H9 (cell line): ENCODE measurements at regions not wholly inside any gene's neighbourhood (a gene's known extent, or its start where the extent isn't known, plus 50 kb on each side); places are given as distances from the start of the nearest gene placed in this dataset.

Source experiments
- DNase-seq: peaks from one replicate; pipeline ENCODE4 v3.0.0-alpha.2; 2017
- H2AFZ ChIP-seq: one replicate; pipeline ENCODE4 v1.6.1; 2013; ENCODE audit warnings: mild to moderate bottlenecking, low read length, control low read depth, moderate library complexity
- H2AK5ac ChIP-seq: 2 replicates; pipeline ENCODE4 v1.6.1; 2013; ENCODE audit warnings: low read length, control low read depth, mixed read lengths; ENCODE audit not compliant: insufficient read length
- H2BK120ac ChIP-seq: one replicate; pipeline ENCODE4 v1.6.1; 2013; ENCODE audit warnings: low read depth, mild to moderate bottlenecking, low read length, control low read depth, inconsistent platforms; ENCODE audit not compliant: poor library complexity, severe bottlenecking
- H2BK12ac ChIP-seq: 2 replicates; pipeline ENCODE4 v1.6.1; 2013; ENCODE audit warnings: low read length, control low read depth, mixed read lengths, low read depth; ENCODE audit not compliant: insufficient read length
- H2BK15ac ChIP-seq: 2 replicates; pipeline ENCODE4 v1.6.1; 2013; ENCODE audit warnings: low read depth, low read length, control low read depth
- H2BK20ac ChIP-seq: one replicate; pipeline ENCODE4 v1.6.1; 2013; ENCODE audit warnings: low read depth, mild to moderate bottlenecking, low read length, control low read depth, inconsistent platforms; ENCODE audit not compliant: poor library complexity, severe bottlenecking
- H2BK5ac ChIP-seq: 2 replicates; pipeline ENCODE4 v1.6.1; 2013; ENCODE audit warnings: low read length, control low read depth, mixed read lengths; ENCODE audit not compliant: insufficient read length
- H3K14ac ChIP-seq: 2 replicates; pipeline ENCODE4 v1.6.1; 2013; ENCODE audit warnings: low read length, control low read depth; ENCODE audit not compliant: insufficient read depth
- H3K18ac ChIP-seq: 2 replicates; pipeline ENCODE4 v1.6.1; 2013; ENCODE audit warnings: low read depth, mild to moderate bottlenecking, mixed read lengths, low read length, control low read depth; ENCODE audit not compliant: insufficient read length
- H3K23ac ChIP-seq: 2 replicates; pipeline ENCODE4 v1.6.1; 2013; ENCODE audit warnings: low read length, control low read depth, mixed read lengths, low read depth; ENCODE audit not compliant: insufficient read length
- H3K23me2 ChIP-seq: 2 replicates; pipeline ENCODE4 v1.6.1; 2013; ENCODE audit warnings: low read depth, mild to moderate bottlenecking, mixed read lengths, low read length, control low read depth; ENCODE audit not compliant: insufficient read length, poor library complexity, severe bottlenecking
- H3K27ac ChIP-seq: 2 replicates; pipeline ENCODE4 v1.5.1; 2013; ENCODE audit warnings: low read length, control low read depth, mixed read lengths, low read depth; ENCODE audit not compliant: insufficient read length
- H3K27me3 ChIP-seq: 2 replicates; pipeline ENCODE4 v1.6.1; 2013; ENCODE audit warnings: low read length, control low read depth, inconsistent platforms; ENCODE audit not compliant: insufficient read depth
- H3K4ac ChIP-seq: 2 replicates; pipeline ENCODE4 v1.6.1; 2013; ENCODE audit warnings: low read depth, mild to moderate bottlenecking, control low read depth, inconsistent platforms, low read length, moderate library complexity
- H3K4me1 ChIP-seq: 2 replicates; pipeline ENCODE4 v1.6.1; 2013; ENCODE audit warnings: low read length, control low read depth, inconsistent platforms; ENCODE audit not compliant: insufficient read depth
- H3K4me2 ChIP-seq: 2 replicates; pipeline ENCODE4 v1.6.1; 2013; ENCODE audit warnings: low read length, control low read depth, mixed read lengths; ENCODE audit not compliant: insufficient read length, insufficient read depth
- H3K56ac ChIP-seq: 2 replicates; pipeline ENCODE4 v1.6.1; 2013; ENCODE audit warnings: low read depth, mild to moderate bottlenecking, mixed read lengths, low read length, control low read depth; ENCODE audit not compliant: insufficient read length
- H3K79me1 ChIP-seq: 2 replicates; pipeline ENCODE4 v1.6.1; 2013; ENCODE audit warnings: low read depth, mild to moderate bottlenecking, moderate library complexity, low read length, control low read depth, inconsistent platforms; ENCODE audit not compliant: insufficient read depth, poor library complexity, severe bottlenecking
- H3K79me2 ChIP-seq: 2 replicates; pipeline ENCODE4 v1.6.1; 2013; ENCODE audit warnings: low read length, control low read depth, inconsistent platforms; ENCODE audit not compliant: insufficient read depth
- H3K9ac ChIP-seq: 2 replicates; pipeline ENCODE4 v1.6.1; 2013; ENCODE audit warnings: low read length, control low read depth, mixed read lengths; ENCODE audit not compliant: insufficient read length; ENCODE audit errors: extremely low read depth
- H3K9me3 ChIP-seq: one replicate; pipeline ENCODE4 v1.6.1; 2013; ENCODE audit warnings: low read depth, low read length, inconsistent platforms; ENCODE audit not compliant: control insufficient read depth
- H3T11ph ChIP-seq: one replicate; pipeline ENCODE4 v1.6.1; 2013; ENCODE audit warnings: mild to moderate bottlenecking, low read length, control low read depth, inconsistent platforms
- H4K20me1 ChIP-seq: one replicate; pipeline ENCODE4 v1.6.1; 2013; ENCODE audit not compliant: control insufficient read depth, insufficient read length, insufficient read depth
- H4K5ac ChIP-seq: 2 replicates; pipeline ENCODE4 v1.6.1; 2013; ENCODE audit warnings: low read depth, mild to moderate bottlenecking, mixed read lengths, low read length, control low read depth; ENCODE audit not compliant: insufficient read length
- H4K8ac ChIP-seq: replicated peaks from 2 replicates; pipeline ENCODE4 v1.6.1; 2013; ENCODE audit warnings: low read length, control low read depth, mixed read lengths, low read depth; ENCODE audit not compliant: insufficient read length
- H4K91ac ChIP-seq: 2 replicates; pipeline ENCODE4 v1.6.1; 2013; ENCODE audit warnings: low read depth, mild to moderate bottlenecking, moderate library complexity, mixed read lengths, low read length, control low read depth; ENCODE audit not compliant: insufficient read length
- H3K27ac Mint-ChIP-seq, 3 experiments: 2 replicates in 2 of 3; 3 replicates in 1 of 3; pipeline ENCODE4 v1.8.0; 2020 to 2021; ENCODE audit warnings: mixed read lengths in 3 of 3, mild to moderate bottlenecking in 1 of 3, moderate library complexity in 1 of 3
- H3K27me3 Mint-ChIP-seq: 2 replicates; pipeline ENCODE4 v1.8.0; 2021; ENCODE audit warnings: low read depth, mild to moderate bottlenecking, moderate library complexity, mixed read lengths
- H3K36me3 Mint-ChIP-seq, 3 experiments: 2 replicates in 2 of 3; 3 replicates in 1 of 3; pipeline ENCODE4 v1.8.0; 2020 to 2021; ENCODE audit warnings: low read depth in 3 of 3, mixed read lengths in 3 of 3; ENCODE audit not compliant: insufficient read depth in 1 of 3
- H3K4me1 Mint-ChIP-seq, 2 experiments: 2 replicates each; pipeline ENCODE4 v1.8.0; 2020; ENCODE audit warnings: mixed read lengths in 2 of 2
- H3K4me3 Mint-ChIP-seq, 2 experiments: 2 replicates in 1 of 2; 3 replicates in 1 of 2; pipeline ENCODE4 v1.8.0; 2020 to 2021; ENCODE audit warnings: mild to moderate bottlenecking in 2 of 2, mixed read lengths in 2 of 2, moderate library complexity in 1 of 2
- H3K9me3 Mint-ChIP-seq, 2 experiments: 2 replicates in 1 of 2; 3 replicates in 1 of 2; pipeline ENCODE4 v1.8.0; 2020; ENCODE audit warnings: mild to moderate bottlenecking in 2 of 2, mixed read lengths in 2 of 2, moderate library complexity in 1 of 2
- CTCF ChIP-seq: fragments of 200-600 bp; sonication (generic); conservative IDR thresholded peaks from 3 replicates; pipeline ENCODE4 v1.8.0; 2021; ENCODE audit warnings: antibody characterized with exemption, mild to moderate bottlenecking
- WGBS: extraction: QIAGEN DNeasy Blood & Tissue Kit; methylation state at CpG from one replicate; pipeline ENCODE4 v1.1.7; 2013; ENCODE audit warnings: missing lambda C conversion rate, low lambda C conversion rate, mixed read lengths; ENCODE audit not compliant: insufficient read length; ENCODE audit errors: extremely low coverage; 5-methylcytosine and 5-hydroxymethylcytosine counted together

DNA sequence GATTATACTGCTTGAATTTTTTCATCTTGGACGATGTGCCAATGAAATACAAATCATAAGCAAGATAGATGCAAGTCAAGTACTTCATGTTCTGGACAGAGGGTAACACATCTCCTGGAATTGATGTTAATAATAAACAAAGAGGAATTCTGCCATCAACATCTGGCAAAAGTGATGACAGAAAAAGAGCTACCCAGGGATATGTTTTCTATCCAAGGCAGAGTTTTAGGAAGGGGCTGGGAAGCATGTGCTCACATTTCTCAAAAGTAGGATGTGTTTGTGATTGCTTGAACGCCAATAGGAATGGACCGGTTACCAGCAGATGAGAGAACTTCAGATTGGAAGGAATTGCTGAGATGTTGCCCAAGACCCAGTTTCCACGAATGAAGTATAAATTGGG, 242.6 kb upstream of the AGTR1 start:
- no peak overlapping the region for H4K5ac ChIP-seq
- H3K23me2 ChIP-seq, result no peaks in the 10 kb centered on the region
- H3K9ac ChIP-seq, result no peak overlapping the region
- Mint-ChIP-seq H3K27me3 (no peaks in the 10 kb centered on the region), H3K4me1 (peaks cover 0 to 4% of the 10 kb centered on the region in 2 experiments; a peak in 1 of 4 replicates), H3K9me3 (peaks cover 3 to 9% of the 10 kb centered on the region in 2 experiments; a peak in 4 of 5 replicates), H3K4me3 (no peak overlapping the region), H3K36me3 (peaks cover 0 to 4% (median 3%) of the 10 kb centered on the region in 3 experiments; a peak in 4 of 7 replicates), H3K27ac (no peak overlapping the region)
- H3K79me1 ChIP-seq, result no peaks in the 10 kb centered on the region
- no peak overlapping the region for H3K14ac ChIP-seq
- no peaks in the 10 kb centered on the region for H3K27me3 ChIP-seq
- H3K56ac ChIP-seq, result no peak overlapping the region
- H2BK12ac ChIP-seq, result no peak overlapping the region
- H4K91ac ChIP-seq, result no peak overlapping the region
- peaks cover 6% of the 10 kb centered on the region for H3K9me3 ChIP-seq
- no peak overlapping the region for H3K27ac ChIP-seq
- no peaks in the 10 kb centered on the region for H4K20me1 ChIP-seq
- WGBS, result no CpG with 5 or more reads among the region's 4 CpGs
- H2BK120ac ChIP-seq, result no peak overlapping the region
- no peak overlapping the region for H3K4ac ChIP-seq
- no peak overlapping the region for H3T11ph ChIP-seq
- H2AFZ ChIP-seq, result no peak overlapping the region
- no peak for DNase-seq
- no peaks in the 10 kb centered on the region for H3K4me1 ChIP-seq
- H2AK5ac ChIP-seq, result no peak overlapping the region
- no peak overlapping the region for H2BK5ac ChIP-seq
- H3K79me2 ChIP-seq, result no peaks in the 10 kb centered on the region
- H2BK20ac ChIP-seq, result no peak overlapping the region
- no peak overlapping the region for H3K23ac ChIP-seq
- no peak overlapping the region for H4K8ac ChIP-seq
- no peak overlapping the region for H3K18ac ChIP-seq
- H3K4me2 ChIP-seq, result no peak overlapping the region
- H2BK15ac ChIP-seq, result no peak overlapping the region
- no peak for TF ChIP-seq CTCF
